ENCODE measurements at regions not wholly inside any gene's neighbourhood (a gene's known extent, or its start where the extent isn't known, plus 50 kb on each side); places are given as distances from the start of the nearest gene placed in this dataset.

Small RNAs in the stretch of these regions (small RNA-seq; reads per million reads assigned to genes)
- 0 reads per million in 2 experiments for gene MIR8070

Data from NCI-H460 (cell line).